HG03060 (cell line): ENCODE measurements at regions not wholly inside any gene's neighbourhood (a gene's known extent, or its start where the extent isn't known, plus 50 kb on each side); places are given as distances from the start of the nearest gene placed in this dataset.
A peak's percentile ranks its signal among the peaks of the same experiment; 100 is the strongest.
"Not testable (repeated sequence)": the region's sequence is repeated elsewhere in the genome, so short reads cannot be mapped to it uniquely, and the experiment has no call there.

Experiments used
- ATAC-seq: cut with Tn5 transposase; IDR thresholded peaks from one replicate; pipeline ENCODE4 v1.9.1; 2021; ENCODE audit warnings: low read depth, moderate number of reproducible peaks; ENCODE audit not compliant: unreplicated experiment

DNA sequence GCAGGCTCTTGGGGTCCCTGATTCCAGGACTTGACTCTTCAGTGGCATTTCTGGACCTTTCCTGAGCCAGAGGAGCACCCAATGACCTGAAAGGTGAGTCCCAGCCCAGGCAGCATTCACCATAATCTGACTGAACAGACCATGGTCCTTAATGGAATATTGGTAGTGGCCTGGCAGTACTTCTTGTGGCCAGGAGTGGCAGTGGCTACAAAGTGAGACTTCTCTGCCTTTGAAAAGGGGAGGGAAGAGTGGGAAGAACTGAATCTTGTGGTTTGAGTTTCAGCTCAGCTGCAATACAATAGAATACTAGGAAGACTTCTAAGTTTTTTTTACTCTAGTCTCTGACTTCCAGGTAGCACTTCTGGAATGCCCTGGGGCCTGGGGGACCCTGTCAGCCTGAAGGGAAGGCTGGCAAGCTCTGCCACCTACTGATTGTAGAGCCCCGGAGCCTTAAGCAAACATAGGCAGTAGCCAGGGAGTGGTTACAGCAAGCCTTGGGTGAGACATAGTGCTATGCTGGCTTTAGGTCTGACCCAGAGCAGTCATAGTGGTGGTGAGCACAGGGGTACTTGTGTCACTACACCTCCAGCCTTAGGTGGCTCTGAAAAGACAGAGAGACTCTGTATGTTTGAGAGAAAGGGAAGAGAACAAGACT lies 674.2 kb upstream of the MANEA start:
- no peak for ATAC-seq

DNA sequence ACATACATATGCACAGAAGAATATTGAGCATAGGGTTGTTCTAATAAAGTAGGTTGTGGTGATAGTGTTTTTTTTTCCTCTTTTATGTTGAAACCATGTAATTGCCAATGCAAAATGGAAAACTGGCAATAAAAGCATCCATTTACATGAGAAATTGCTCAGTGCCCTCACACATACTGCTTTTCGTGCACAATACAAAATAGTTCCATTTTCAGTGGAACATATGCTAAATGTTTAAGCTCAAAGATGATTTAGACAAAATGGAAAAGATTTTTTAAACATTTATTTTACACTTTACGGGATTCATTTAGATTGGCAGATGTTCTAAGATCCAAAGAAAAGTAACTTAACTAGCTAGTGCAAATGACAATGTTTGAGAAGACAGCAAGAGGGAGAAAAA lies 678.1 kb upstream of the MANEA start:
- ATAC-seq, result no peak

- no peak for ATAC-seq
Observed at GRCh38 chr6:94894300-94894699, 683.0 kb upstream of the MANEA start.

DNA sequence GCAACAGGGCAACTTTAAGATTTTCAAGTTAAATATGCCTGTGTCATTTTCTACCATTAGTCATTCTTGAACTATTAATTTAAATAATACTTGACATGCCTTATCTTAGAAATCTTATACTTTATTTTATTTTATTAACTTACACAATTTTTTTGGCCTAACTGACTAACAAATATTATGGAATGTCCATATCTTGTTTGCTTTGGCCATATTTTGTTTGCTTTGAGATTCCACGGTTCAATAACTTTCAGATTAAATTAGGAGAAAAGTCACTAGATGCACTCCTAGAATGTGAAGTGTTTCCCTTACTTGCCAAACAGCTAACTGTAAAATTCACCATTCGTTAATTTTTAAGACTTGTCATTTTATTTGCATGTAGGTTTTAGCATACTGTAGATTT lies 684.0 kb upstream of the MANEA start:
- ATAC-seq, result no peak

DNA sequence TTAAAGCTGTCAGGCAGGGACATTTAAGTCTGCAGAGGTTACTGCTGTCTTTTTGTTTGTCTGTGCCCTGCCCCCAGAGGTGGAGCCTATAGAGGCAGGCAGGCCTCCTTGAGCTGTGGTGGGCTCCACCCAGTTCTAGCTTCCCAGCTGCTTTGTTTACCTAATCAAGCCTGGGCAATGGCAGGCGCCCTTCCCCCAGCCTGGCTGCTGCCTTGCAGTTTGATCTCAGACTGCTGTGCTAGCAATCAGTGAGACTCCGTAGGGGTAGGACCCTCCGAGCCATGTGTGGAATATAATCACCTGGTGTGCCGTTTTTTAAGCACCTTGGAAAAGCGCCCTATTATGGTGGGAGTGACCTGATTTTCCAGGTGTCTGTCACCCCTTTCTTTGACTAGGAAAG lies 703.5 kb upstream of the MANEA start:
- ATAC-seq, result not testable (repeated sequence)

GRCh38 chr6:94862112-94862511 lies 715.2 kb upstream of the MANEA start:
- ATAC-seq, result no peak

DNA sequence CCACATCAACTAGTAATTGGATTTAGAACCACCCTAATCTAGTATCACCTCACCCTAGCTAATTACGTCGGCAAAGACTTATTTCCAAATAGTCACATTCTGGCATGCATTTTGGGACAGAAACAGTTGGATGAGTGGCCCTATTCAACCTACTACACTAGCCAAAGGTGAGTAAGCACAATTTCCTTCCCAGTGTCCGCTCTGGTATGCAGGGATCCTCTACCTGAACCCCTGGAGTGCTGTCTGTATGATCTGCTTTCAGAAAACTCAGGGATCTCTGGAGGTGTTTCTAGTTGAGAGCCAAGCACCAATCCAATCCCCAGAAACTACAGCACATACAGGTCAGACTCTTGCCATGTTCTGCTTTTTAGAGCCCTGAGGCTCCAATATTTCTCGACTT lies 717.4 kb upstream of the MANEA start:
- no peak for ATAC-seq

GRCh38 chr6:94856999-94857398 lies 720.3 kb upstream of the MANEA start:
- not testable (repeated sequence) for ATAC-seq

GRCh38 chr6:94851329-94851728 lies 726.0 kb upstream of the MANEA start:
- not testable (repeated sequence) for ATAC-seq

- ATAC-seq, result no peak
Observed at GRCh38 chr6:94845742-94846141, 731.6 kb upstream of the MANEA start.

DNA sequence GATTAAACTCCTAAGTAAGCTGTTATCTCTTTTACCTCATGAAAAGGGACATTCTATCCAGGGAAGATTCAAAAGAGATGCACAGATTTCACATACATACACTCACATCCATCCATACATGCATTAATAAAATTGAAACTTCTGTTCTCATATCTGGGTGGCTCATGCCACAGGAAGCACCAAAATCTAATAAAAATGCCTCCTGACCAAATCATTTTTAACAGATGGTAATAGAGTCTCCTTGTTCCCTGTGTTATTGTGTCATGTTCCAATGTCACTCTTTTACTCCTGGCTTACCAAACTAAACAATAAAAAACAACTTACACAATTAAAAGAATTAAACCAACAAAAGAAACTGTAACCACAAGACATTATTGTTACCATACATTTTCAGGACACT lies 742.1 kb upstream of the MANEA start:
- no peak for ATAC-seq

GRCh38 chr6:94813806-94814205 lies 763.5 kb upstream of the MANEA start:
- ATAC-seq, result no peak

DNA sequence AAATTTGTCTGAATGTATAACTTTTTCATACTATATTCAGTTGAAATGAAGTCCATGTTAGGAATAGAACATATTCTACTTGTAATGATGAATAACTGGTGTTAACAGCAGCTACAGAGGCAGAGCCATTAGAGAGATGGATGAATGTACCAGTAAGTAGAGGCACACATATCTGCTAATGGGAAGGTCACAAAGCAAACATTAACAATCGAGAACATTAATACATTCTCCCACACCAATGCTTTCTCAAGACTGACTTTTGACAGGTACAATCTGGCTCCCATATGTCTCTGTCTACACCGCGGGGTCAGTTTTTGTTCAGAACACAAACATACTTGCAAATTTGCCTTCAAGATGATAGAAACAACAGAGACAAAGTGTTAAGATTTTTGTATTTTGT lies 776.0 kb upstream of the MANEA start:
- ATAC-seq, result no peak

DNA sequence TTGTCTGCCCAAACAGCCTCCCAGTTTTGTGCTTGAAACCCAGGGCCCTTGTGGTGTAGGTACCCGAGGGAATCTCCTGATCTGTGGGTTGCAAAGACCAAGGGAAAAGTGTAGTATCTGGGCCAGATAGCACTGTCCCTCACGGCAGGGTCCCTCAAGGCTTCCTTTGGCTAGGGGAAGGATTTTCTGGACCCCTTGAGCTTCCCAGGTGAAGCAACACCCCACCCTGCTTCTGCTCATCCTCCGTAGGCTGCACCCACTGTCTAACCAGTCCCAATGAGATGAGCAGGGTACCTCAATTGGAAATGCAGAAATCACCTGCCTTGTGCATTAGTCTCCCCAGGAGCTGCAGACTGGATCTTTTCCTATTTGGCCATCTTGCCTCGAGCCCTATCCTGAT lies 791.8 kb upstream of the MANEA start:
- no peak for ATAC-seq

DNA sequence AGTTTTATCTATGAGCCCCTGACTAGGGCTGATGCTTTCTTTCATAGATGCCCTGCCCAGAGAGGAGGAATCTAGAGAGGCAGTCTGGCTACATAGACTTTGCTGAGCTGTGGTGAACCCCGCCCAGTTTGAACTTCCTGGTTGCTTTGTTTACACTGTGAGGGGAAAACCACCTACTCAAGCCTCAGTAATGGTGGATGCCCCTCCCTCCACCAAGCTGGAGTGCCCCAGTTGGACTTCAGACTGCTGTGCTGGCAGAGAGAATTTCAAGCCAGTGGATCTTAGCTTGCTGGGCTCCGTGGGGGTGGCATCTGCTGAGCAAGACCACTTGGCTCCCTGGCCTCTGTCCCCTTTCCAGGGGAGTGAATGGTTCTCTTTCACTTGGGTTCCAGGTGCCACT lies 792.3 kb upstream of the MANEA start:
- ATAC-seq, result not testable (repeated sequence)

GRCh38 chr6:94769197-94769596 lies 808.1 kb upstream of the MANEA start:
- ATAC-seq, result no peak

GRCh38 chr6:94751641-94752329 lies 825.5 kb upstream of the MANEA start:
- peak; percentile 97 for ATAC-seq

DNA sequence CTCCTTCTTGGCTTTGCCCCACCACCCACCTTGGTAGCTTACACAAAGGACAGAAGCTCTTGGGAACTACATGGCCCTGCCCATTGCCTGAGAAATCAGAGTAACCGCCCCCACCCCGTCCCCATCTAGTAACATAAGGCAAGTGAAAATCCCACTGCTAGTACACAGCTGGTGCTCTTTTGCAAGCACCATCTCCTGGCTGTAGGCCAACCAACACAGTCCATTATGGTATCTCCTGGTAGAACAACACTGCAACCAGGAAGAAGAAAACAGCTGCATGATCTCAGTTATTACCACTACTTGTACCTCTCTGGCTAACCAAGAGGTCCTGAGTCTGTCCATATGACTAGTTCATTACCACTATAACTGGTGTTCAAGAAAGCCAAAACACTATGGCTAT lies 841.1 kb upstream of the MANEA start:
- ATAC-seq, result no peak

DNA sequence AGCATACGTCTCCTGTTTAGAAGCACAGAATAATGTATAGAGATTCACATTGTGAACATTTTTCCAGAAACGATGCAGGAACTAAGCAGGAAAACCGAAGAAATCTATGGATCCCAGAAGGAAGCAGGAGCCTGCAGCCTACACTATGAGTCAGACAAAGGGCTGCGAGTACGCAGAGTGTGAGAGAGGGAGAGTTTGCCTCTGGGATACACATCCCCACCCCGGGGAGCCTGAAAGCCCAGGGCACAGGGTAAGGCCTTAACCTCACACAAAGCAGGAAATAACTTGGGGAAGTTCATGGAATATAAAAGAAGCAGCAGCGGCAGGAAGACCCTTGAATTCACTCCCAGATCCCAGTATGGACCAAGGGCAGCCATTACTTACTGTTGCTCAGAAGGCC lies 842.1 kb upstream of the MANEA start:
- ATAC-seq, result no peak

DNA sequence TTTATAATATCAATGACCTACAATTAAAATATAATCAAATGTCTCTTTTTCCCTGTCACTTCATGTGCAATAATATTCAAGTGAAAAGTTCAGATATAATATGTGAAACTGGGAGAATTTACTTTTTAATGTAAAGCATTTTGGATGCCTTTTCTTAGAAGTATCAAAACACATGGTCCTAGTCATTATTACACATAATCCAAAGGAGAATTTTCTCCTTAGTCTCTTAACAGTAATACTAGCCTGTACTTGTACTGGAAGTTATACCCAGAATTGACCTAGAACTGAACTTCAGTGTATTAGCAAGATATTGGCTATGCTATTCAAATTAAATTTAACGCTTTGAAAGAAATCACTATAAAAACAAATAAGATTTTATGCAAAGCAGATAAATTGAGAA lies 842.6 kb upstream of the MANEA start:
- ATAC-seq, result no peak

- ATAC-seq, result no peak
Observed at GRCh38 chr6:94733066-94733465, 844.3 kb upstream of the MANEA start.

DNA sequence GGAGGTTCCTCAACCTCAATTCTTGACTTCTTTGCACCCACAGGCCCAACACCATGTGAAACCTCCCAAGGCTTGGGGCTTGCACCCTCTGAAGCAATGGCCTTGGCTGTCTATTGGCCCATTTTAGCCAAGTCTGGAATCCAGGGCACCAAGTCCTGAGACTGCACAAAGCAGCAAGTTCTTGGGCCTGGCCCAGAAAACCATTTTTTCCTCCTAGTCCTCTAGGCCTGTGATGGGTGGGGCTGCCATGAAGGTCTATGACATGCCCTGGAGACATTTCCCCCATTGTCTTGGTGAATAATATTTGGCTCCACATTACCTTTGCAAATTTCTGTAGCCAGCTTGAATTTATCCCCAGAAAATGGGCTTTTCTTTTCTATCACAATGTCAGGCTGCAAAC lies 849.6 kb upstream of the MANEA start:
- ATAC-seq, result no peak
